ENCODE measurements at regions not wholly inside any gene's neighbourhood (a gene's known extent, or its start where the extent isn't known, plus 50 kb on each side); places are given as distances from the start of the nearest gene placed in this dataset.

DNA sequence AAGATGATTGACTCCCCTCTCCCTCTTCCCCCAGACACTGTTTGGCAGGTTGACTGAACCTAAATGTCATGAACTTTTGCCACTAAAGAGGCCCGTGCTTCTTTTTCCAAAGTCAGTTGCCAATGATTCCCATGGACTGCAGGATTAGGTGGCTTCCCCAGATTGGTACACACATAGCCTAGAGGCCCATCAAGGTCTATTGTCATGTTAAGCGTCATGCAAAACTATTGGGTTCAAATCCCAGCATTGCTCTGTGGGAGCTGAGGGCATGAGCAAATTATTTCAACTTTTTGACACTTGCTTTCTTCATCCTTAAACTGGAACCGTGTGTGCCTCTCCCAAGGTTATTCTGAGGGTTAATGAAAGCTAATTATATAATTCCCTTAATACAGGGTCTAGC lies 430.2 kb upstream of the TBX3 start:
- TF ChIP-seq EGR1 (IDR thresholded peaks at IDR 0.05) (no peak), TAF1 (IDR thresholded peaks at IDR 0.05; ENCODE audit: low read depth) (no peak), TCF12 (IDR thresholded peaks at IDR 0.05; ENCODE audit: low read depth) (no peak), CREB1 (IDR thresholded peaks at IDR 0.05; ENCODE audit: low read depth) (no peak), ZBTB7A (IDR thresholded peaks at IDR 0.05; ENCODE audit: low read depth) (no peak), CEBPB (IDR thresholded peaks at IDR 0.05) (no peak), FOXM1 (IDR thresholded peaks at IDR 0.05; ENCODE audit: borderline replicate concordance, low read depth) (no peak), TEAD4 (IDR thresholded peaks at IDR 0.05) (no peak), RAD21 (IDR thresholded peaks at IDR 0.05; ENCODE audit: low read depth) (no peak)
- TF ChIP-seq, protein P1, sequence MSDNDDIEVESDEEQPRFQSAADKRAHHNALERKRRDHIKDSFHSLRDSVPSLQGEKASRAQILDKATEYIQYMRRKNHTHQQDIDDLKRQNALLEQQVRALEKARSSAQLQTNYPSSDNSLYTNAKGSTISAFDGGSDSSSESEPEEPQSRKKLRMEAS (IDR thresholded peaks at IDR 0.05): no peak
- TF ChIP-seq, protein P2, sequence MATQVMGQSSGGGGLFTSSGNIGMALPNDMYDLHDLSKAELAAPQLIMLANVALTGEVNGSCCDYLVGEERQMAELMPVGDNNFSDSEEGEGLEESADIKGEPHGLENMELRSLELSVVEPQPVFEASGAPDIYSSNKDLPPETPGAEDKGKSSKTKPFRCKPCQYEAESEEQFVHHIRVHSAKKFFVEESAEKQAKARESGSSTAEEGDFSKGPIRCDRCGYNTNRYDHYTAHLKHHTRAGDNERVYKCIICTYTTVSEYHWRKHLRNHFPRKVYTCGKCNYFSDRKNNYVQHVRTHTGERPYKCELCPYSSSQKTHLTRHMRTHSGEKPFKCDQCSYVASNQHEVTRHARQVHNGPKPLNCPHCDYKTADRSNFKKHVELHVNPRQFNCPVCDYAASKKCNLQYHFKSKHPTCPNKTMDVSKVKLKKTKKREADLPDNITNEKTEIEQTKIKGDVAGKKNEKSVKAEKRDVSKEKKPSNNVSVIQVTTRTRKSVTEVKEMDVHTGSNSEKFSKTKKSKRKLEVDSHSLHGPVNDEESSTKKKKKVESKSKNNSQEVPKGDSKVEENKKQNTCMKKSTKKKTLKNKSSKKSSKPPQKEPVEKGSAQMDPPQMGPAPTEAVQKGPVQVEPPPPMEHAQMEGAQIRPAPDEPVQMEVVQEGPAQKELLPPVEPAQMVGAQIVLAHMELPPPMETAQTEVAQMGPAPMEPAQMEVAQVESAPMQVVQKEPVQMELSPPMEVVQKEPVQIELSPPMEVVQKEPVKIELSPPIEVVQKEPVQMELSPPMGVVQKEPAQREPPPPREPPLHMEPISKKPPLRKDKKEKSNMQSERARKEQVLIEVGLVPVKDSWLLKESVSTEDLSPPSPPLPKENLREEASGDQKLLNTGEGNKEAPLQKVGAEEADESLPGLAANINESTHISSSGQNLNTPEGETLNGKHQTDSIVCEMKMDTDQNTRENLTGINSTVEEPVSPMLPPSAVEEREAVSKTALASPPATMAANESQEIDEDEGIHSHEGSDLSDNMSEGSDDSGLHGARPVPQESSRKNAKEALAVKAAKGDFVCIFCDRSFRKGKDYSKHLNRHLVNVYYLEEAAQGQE (IDR thresholded peaks at IDR 0.05; ENCODE audit: low read depth): no peak

DNA sequence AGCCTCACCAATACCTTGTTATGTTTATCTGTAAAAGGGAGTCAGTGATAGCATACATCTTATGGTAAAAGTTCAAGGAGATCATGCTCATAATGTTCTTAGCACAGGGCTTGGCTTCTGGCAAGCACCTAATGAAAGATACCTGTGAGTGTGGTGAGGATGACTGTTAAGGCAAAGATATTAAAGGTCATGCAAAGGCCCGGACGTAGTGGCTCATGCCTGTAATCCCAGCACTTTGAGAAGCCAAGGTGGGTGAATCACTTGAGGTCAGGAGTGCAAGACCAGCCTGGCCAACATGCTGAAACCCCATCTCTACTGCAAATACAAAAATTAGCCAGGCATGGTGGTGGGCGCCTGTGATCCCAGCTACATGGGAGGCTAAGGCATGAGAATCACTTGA lies 425.9 kb upstream of the TBX3 start:
- TF ChIP-seq TEAD4 (IDR thresholded peaks at IDR 0.05) (no peak), CEBPB (IDR thresholded peaks at IDR 0.05) (no peak), TAF1 (IDR thresholded peaks at IDR 0.05; ENCODE audit: low read depth) (no peak), FOXM1 (IDR thresholded peaks at IDR 0.05; ENCODE audit: borderline replicate concordance, low read depth) (no peak), RAD21 (IDR thresholded peaks at IDR 0.05; ENCODE audit: low read depth) (no peak), EP300 (IDR thresholded peaks at IDR 0.05; ENCODE audit: borderline replicate concordance) (no peak), YY1 (IDR thresholded peaks at IDR 0.05; ENCODE audit: low read depth) (no peak), ZBTB7A (IDR thresholded peaks at IDR 0.05; ENCODE audit: low read depth) (no peak), TCF12 (IDR thresholded peaks at IDR 0.05; ENCODE audit: low read depth) (no peak), CREB1 (IDR thresholded peaks at IDR 0.05; ENCODE audit: low read depth) (no peak), EGR1 (IDR thresholded peaks at IDR 0.05) (no peak), NFIC (IDR thresholded peaks at IDR 0.05) (no peak)
- TF ChIP-seq, protein P2 (IDR thresholded peaks at IDR 0.05; ENCODE audit: low read depth): no peak
- TF ChIP-seq, protein P3, sequence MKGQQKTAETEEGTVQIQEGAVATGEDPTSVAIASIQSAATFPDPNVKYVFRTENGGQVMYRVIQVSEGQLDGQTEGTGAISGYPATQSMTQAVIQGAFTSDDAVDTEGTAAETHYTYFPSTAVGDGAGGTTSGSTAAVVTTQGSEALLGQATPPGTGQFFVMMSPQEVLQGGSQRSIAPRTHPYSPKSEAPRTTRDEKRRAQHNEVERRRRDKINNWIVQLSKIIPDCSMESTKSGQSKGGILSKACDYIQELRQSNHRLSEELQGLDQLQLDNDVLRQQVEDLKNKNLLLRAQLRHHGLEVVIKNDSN (IDR thresholded peaks at IDR 0.05): no peak
- TF ChIP-seq, protein P1 (IDR thresholded peaks at IDR 0.05): no peak

DNA sequence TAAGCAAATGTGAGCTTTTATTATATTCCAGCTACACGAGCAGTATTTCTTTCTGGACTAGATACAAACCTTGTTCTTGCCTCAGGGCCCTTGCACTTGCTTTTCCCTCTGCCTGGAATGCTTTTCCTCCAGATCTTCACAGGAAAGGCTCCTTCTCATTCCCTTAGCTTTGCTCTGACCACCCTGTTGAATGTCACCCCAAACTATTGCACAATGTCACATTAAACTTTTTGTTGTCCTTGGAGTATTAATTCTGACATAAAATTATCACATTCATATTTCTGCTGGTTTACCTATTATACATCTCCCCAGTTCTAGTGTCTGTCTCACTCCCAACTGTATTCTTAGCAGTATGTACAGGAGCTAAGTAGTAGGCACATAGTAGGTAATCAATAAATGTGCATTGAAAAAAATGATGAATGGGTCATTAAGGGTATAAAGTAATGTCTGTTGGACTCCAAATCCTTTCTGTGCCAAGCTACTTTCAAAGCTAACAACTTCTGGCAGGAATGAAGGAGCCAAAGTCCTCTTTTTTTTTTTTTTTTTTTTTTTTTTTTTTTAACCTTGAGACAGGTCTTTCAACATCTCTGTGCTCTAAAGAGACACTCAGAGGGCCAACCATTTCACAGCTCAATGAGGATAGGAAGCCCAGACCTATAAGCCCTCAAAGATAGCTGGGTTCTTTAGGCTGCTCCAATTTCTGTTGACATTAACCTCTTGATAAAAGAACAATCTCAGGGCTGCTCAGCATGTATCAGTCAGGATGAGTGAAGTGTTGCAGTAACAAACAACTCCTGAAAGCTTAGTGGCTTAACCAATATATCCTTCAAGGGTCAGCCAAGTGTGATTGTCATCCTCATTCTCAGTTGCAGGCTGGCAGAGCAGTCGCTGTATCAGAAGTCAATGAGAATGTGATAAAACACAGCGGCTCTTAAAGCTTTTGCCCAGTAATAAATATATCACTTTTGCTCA lies 424.4 kb upstream of the TBX3 start:
- no peak for TF ChIP-seq FOXM1 (IDR thresholded peaks at IDR 0.05; ENCODE audit: borderline replicate concordance, low read depth)

DNA sequence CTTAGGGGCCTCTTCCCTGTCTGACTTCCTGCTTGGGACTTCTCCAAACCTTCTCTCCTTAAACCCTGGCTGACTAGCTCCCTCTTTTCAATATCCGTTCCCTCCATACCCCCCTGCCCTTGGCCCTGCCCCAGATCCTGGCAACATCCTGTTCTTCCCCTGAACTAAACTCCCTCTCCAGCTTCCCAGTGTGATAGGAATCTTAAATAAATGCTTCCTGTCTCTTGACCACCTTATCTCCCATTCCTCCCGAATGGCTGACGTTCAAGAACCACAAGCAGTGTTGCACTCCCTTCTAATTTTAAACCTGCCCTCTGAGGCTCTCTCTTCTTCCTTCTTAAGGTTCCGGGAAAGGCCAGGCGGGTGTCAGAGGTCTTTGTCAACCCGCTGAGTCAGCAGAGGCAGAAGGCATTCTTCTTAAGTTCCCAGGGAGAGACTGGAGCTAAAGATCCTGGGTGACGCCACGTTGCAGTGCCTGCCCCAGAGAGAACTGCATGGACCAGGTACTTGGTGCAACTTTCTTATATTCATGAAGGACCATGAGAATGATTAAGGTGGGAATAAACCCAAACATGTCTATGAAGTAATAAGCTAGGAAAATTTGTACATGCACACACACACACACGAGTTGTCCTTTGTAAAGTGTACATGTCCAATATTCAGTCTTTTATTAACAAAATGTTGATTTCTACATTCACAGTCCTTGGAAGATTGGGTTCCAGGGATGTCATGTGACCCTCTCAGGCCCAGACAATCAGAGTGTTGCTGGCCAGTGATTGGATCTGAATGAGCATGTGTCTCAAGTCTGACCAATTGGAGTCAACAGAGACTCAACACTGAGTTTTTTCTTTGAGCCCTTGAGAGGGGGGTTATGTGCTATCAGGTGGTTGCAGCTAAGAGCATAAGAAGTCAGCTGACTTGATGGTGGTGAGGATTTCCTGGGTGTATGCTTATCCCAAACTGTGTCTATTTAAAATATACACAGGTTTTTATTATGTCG lies 420.2 kb upstream of the TBX3 start:
- TF ChIP-seq, protein P2 (IDR thresholded peaks at IDR 0.05; ENCODE audit: low read depth): no peak
- TF ChIP-seq, protein P3 (IDR thresholded peaks at IDR 0.05): no peak
- no peak for TF ChIP-seq NFIC (IDR thresholded peaks at IDR 0.05)
- TF ChIP-seq CEBPB (IDR thresholded peaks at IDR 0.05): no peak
- no peak for TF ChIP-seq EGR1 (IDR thresholded peaks at IDR 0.05)
- no peak for TF ChIP-seq EP300 (IDR thresholded peaks at IDR 0.05; ENCODE audit: borderline replicate concordance)
